GM12892 (cell line): ENCODE measurements at regions not wholly inside any gene's neighbourhood (a gene's known extent, or its start where the extent isn't known, plus 50 kb on each side); places are given as distances from the start of the nearest gene placed in this dataset.
"Not testable (repeated sequence)": the region's sequence is repeated elsewhere in the genome, so short reads cannot be mapped to it uniquely, and the experiment has no call there.

ENCODE experiments used
- DNase-seq: peaks from one replicate; pipeline ENCODE4 v3.0.0; 2011; ENCODE audit not compliant: insufficient read length
- FAIRE-seq: peaks from 2 replicates; lab custom pipeline; 2011; peaks lifted over from hg19 to GRCh38; lab: Jason Lieb, UNC
- POLR2A ChIP-seq: IDR thresholded peaks from 2 replicates; pipeline ENCODE4 v1.6.1; 2011; ENCODE audit warnings: low read depth, low read length, control low read depth
- POLR2AphosphoS5 ChIP-seq: IDR thresholded peaks from 2 replicates; pipeline ENCODE4 v1.6.1; 2011; ENCODE audit warnings: low read depth, low read length, control low read depth
- TAF1 ChIP-seq: IDR thresholded peaks from 2 replicates; pipeline ENCODE4 v1.6.1; 2011; ENCODE audit warnings: low read depth, mild to moderate bottlenecking, control low read depth, low read length, borderline replicate concordance

- DNase-seq (no peak), FAIRE-seq (no peak)
- TF ChIP-seq POLR2A (no peak), TAF1 (no peak), POLR2AphosphoS5 (no peak)
Observed at GRCh38 chr7:106566672-106567071, 94.3 kb downstream of the CCDC71L start.

GRCh38 chr7:106566196-106566595 is 94.8 kb downstream of the CCDC71L start:
- DNase-seq (no peak), FAIRE-seq (no peak)
- TF ChIP-seq TAF1 (no peak), POLR2A (no peak), POLR2AphosphoS5 (no peak)

GRCh38 chr7:106565428-106565827 is 95.5 kb downstream of the CCDC71L start:
- FAIRE-seq, result no peak
- DNase-seq, result no peak
- TF ChIP-seq POLR2AphosphoS5 (no peak), POLR2A (no peak), TAF1 (no peak)

GRCh38 chr7:106563466-106564150 is 97.3 kb downstream of the CCDC71L start:
- no peak for DNase-seq
- no peak for TF ChIP-seq TAF1
- TF ChIP-seq POLR2AphosphoS5, result no peak
- TF ChIP-seq POLR2A, result no peak
- FAIRE-seq, result no peak

- DNase-seq (no peak), FAIRE-seq (no peak)
- TF ChIP-seq POLR2AphosphoS5, result no peak
- TF ChIP-seq TAF1, result no peak
- TF ChIP-seq POLR2A, result no peak
Observed at GRCh38 chr7:106562711-106563366, 98.1 kb downstream of the CCDC71L start.

- TF ChIP-seq POLR2AphosphoS5 (no peak), TAF1 (no peak), POLR2A (no peak)
- FAIRE-seq, result no peak
- no peak for DNase-seq
Observed at GRCh38 chr7:106561666-106562411, 99.1 kb downstream of the CCDC71L start.

GRCh38 chr7:106561151-106561550 is 99.8 kb downstream of the CCDC71L start:
- FAIRE-seq, result no peak
- DNase-seq, result no peak
- TF ChIP-seq POLR2A (no peak), POLR2AphosphoS5 (no peak), TAF1 (no peak)

- FAIRE-seq, result no peak
- no peak for DNase-seq
- TF ChIP-seq POLR2AphosphoS5 (no peak), TAF1 (no peak), POLR2A (no peak)
Observed at GRCh38 chr7:106560482-106560881, 100.5 kb downstream of the CCDC71L start.

- not testable (repeated sequence) for FAIRE-seq
Observed at GRCh38 chr7:106556244-106556643, 104.7 kb downstream of the CCDC71L start.

GRCh38 chr7:106554623-106555022 is 106.3 kb downstream of the CCDC71L start:
- not testable (repeated sequence) for DNase-seq, FAIRE-seq

More at GRCh38 chr7:106556244-106556643, 104.7 kb downstream of the CCDC71L start:
- not testable (repeated sequence) for DNase-seq

- TF ChIP-seq TAF1, result no peak
- no peak for TF ChIP-seq POLR2A
- no peak for TF ChIP-seq POLR2AphosphoS5
- no peak for DNase-seq
- FAIRE-seq, result no peak
Observed at GRCh38 chr7:106553446-106553836, 107.5 kb downstream of the CCDC71L start.
